ENCODE measurements at regions not wholly inside any gene's neighbourhood (a gene's known extent, or its start where the extent isn't known, plus 50 kb on each side); places are given as distances from the start of the nearest gene placed in this dataset.
"Not testable (repeated sequence)": the region's sequence is repeated elsewhere in the genome, so short reads cannot be mapped to it uniquely, and the experiment has no call there.

DNA sequence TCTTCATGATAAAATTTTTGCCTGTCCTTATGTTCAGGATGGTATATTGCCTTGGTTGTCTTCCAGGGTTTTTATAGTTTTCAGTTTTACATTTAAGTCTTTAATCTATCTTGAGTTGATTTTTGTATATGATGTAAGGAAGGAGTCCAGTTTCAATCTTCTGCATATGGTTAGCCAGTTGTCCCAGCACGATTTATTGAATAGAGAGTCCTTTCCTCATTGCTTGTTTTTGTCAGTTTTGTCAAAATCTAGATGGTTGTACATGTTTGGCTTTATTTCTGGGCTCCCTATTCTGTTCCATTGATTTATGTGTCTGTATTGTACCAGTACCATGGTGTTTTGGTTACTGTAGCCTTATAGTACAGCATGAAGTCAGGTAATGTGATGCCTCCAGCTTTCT, 91.6 kb upstream of the FAM98A start:
- not testable (repeated sequence) for DNase-seq (ENCODE audit: low spot score)

DNA sequence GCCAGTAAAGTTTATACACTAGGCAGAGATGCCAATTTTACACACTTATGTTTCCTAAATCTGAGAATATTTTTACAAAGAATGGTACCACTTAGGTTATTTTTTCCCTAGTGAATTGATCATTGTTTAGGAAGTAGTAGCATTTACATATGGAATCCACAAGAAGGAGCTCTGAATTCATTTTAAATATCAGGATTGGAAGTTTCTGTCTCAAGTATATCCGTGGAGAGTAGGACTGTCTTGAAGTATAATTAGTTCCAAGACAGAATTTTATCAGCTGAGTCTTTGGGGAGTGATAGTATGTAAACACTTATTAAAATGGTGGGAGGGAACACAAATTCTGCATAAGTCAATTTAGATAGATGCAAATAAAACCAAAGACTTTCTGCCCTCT, 82.3 kb upstream of the FAM98A start:
- no peak for DNase-seq (ENCODE audit: low spot score)

DNA sequence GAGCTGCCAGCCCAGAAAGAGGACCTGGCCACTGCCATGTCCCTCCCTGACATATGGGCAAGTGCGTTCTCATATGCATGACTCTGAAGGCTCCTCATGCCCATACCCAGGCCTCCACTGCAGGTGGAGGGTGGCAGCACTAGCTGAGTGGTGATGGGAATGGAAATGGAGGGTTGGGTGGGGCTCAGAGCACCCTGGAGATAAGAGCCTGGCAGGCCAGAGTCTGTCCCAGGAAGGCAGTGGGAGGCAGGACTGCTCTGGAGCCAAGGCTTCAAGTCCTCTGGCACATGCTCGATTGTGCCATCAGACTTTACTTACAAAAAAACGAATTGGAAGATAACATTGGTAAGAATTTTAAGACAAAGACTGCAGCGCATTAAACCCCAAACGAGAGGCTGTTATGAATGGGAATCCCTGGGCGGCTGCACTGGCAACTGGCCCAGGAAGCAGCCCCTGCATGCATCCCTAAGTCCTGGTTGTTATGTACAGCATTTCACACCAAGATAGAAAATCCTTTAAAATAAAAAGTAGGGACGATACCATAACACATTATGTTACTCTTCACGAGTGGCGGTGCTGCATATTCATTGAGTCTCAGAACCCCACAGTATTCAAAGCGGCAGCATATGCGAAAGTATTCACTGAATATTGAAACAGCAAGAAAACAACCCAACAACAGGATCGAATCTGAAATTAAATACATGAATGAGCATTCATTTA, 81.7 kb upstream of the FAM98A start:
- no peak for DNase-seq (ENCODE audit: low spot score)

DNA sequence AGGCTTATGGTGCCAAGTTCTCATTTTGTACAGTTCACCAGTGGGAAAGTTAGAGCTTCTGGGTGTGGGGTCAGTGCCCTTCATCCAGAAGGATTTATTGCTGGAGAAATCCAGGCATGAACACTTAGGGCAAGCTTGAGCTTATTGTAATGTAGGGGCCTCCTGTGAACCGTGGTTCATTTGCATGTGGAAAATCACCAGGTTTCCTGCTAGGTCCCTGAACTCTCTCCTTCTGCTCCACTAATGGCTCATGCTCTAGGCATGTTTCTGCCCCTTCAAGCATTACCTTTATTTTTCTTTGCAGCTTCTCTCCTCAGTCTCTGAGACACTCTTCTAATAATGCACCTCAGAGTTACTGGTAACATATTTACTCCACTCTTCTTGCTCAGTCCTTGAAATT, 79.3 kb upstream of the FAM98A start:
- no peak for DNase-seq (ENCODE audit: low spot score)

DNA sequence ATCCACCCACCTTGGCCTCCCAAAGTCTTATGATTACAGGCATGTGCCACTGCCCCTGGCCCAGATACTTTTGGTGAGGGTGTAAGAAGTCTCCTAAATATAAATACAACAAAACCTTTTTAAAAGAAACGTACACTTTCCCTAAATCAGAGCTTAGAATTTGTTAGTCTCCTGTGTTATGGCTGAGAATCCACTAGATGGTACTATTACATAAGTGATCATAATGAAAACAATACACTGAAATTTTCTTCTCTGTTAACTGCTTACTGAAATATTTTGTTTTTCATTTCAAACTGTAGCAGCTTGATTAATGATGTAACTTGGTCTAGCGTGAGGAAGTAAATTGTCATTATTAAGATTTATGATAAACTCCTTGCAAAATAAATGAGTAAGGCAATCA, 74.8 kb upstream of the FAM98A start:
- peak; percentile 37 for DNase-seq (ENCODE audit: low spot score)

DNA sequence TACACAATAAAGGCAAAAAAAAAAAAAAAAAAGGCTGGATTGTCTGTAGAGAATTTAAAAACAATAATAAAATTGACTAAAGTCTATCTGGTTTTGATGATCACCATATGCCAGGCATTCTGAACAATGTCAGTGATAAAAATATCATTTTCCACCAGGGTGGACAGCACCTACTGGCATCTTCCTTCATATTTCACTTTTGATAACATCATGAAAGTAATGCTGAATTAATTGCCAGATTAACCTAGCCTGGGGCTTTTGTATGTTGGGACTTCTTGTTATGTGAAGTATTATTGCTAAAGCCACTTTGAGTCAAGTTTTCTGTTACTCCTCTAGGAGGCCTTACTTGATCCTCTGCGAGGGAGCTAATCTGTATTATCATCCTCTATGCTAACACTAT, 73.8 kb upstream of the FAM98A start:
- no peak for DNase-seq (ENCODE audit: low spot score)

DNA sequence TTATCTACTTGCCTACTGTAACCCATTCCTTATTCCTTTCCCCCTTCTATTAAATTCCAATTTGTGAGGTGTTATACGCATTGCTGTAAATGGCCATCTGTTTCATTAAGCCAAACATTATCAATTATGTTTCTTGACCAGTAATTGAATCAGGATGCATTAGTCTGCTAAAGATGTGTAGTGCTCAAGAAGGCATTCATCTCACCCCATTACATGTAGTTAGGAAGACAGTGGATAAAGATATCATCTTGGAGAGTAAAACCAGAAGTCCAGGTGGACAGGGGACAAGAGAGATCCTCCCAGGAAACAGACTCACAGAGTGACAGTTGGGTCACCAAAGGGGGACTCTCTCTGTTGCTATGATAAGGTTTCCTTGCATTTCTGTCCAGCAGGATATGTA, 73.3 kb upstream of the FAM98A start:
- no peak for DNase-seq (ENCODE audit: low spot score)

DNA sequence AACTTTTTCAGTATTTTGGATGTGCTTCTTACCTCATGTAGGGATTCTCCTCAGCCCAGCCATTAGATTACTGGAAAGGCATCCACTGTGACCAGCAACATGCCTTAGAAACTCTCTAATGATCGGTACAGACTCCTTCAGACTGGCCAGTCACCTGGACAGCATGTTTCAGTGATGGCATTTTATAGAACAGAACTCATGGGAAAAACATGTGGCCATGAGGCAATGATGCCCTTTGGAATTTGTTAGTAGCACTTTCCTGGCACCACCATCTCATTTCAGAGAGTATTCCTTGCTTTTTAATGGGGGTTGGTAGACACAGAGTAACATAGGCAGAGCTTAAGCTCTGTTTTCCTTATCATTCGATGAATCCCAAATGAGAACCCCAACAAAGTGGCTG, 72.1 kb upstream of the FAM98A start:
- DNase-seq (ENCODE audit: low spot score) = no peak

DNA sequence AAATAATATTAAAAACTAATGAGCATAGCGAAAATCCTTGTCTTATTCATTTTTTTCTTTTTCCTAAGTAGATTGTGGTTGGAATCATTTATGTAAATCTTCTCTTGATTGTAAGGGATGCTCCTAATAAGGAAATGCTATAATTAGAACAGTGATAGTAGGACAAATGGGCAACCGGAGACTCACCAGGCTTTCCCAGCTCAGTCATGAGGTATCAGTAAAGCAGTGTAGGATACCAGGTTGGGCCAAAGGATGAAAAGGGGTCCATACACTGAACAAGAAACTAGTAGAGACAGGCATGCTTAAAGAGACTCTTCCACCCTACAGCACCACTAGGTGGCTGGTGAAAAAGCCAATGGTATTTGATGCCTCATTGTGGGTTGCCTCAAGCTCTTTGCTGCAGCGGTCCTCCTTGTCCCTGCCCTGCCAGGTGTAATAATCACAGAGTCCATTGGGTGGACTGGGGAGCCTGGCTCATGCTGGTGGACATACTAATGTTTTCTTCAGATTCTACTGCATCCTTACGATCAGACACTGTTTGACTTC, 71.4 kb upstream of the FAM98A start:
- DNase-seq (ENCODE audit: low spot score) = peak; percentile 21

DNA sequence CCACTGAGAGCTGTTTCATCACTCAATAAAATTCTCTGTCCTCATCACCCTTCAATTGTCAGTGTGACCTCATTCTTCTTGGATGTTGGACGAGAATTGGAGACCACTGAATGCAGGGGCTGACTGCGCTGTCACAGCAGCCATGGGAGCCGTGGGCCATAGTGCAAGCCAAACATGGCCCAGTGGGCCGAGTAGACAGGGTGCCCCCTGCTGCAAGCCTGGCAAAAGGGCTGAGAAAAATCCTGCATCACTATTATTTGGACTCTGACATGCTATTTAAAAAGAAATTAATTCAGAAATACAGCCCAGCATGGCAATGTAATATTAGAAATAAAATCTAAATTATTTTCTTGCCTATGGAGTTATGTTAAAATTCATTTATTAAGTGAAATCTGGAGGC, 67.8 kb upstream of the FAM98A start:
- DNase-seq (ENCODE audit: low spot score) = no peak

DNA sequence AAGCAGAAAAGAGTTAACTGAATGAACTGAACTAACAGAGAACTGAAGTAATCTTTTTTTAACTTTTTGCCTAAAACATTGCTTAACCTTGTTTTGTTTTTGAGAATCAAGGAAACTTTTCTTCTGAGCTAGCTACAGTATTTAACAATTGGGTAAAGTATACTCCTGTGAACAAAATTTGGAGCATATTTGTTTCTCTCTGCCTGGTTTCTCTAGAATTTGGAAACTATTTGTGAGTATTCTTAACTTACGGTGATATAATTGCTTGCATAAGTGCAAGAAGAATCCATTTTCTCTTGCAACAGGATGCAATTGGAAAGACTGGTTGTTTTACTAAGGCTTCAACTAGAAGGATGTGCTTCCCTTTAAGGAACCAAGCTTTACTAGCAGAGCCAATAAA, 65.9 kb upstream of the FAM98A start:
- DNase-seq (ENCODE audit: low spot score) = peak; percentile 20

DNA sequence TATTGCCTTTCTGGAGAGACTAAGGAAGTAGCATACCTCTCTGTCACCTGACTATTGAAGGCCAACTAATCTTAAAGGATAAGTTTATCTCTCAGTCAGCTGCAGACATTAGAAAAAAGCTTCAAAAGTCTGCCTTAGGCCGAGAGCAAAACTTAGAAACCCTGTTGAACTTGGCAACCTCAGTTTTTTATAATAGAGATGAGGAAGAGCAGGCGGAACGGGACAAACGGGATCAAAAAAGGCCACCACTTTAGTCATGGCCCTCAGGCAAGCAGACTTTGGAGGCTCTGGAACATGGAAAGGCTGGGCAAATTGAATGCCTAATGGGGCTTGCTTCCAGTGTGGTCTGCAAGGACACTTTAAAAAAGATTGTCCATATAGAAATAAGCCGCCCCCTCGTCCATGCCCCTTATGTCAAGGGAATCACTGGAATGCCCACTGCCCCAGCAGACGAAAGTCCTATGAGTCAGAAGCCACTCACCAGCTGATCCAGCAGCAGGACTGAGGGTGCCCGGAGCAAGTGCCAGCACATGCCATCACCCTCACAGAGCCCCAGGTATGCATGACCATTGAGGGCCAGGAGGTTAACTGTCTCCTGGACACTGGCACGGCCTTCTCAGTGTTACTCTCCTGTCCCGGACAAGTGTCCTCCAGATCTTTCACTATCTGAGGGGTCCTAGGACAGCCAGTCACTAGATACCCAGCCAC, 61.5 kb upstream of the FAM98A start:
- no peak for DNase-seq (ENCODE audit: low spot score)

DNA sequence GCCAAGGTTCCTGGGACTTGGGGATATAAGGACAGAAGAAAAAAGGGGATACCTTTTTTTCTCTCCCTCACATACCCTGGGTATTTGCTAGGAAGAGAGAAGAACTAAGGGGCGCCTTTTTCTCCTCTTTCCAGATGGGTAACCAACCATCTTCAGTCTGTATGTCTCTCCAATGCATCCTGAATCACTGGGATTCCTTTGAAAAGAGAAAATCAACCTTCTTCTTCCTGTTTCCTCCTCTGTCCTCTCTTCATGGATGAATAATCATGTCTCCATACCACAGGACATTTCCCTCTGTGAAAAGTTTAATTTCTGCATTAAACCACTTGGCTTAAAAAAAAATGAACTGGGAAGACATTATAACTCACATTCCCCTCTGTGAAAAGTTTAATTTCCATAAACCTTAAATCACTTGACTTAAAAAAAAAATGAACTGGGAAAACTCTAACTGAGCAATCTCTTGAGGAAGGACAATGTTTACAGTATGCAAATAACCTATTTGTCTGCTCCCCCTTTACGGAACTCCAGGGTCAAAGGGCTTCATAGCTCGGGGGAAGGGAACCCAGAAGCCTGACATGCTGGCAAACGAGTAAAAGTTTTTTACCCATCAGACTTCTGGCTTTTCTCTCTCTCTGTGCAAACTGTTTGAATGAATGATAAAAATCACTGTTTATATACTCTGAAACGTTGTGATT, 56.7 kb upstream of the FAM98A start:
- no peak for DNase-seq (ENCODE audit: low spot score)

DNA sequence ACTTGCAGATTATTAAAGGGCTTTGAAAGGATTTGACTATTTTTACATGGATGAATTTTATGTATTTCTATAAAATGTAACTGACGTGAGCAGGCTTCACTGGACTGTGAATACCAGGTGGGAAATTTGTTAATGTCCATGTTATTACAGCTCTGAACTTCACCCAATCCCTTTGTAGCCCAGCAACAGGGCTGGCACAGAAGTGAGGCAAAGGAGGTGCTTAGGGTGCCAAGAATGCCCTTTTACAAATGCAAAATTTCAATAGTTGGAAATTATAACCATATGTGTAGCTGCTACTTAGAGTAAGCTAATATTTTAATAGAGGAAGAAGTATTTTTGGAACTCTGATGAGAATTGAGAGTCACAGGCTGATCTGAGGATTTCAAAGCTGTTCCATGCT, 53.7 kb upstream of the FAM98A start:
- DNase-seq (ENCODE audit: low spot score) = no peak

DNA sequence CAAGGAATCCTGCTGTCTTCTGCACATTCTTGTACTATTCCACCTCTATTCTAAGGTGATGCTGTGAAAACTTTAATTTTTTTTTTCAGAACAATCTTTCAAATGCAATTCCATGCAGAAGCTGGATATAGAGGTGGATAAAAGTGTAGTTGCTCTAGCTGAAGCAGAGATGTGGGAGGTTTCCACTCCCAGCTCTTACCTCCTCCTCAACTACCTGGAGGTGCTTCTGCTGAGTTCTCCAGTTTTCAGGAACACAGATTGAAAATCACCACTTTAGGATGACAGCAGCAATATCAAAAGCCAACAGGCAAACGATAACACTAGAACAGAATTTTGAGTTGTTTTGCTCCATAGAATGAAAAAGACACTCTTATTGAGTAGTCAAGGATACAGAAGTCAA, 51.1 kb upstream of the FAM98A start:
- DNase-seq (ENCODE audit: low spot score) = no peak
